Right ventricle myocardium superior (tissue), 1 donor: ENCODE measurements at regions not wholly inside any gene's neighbourhood (a gene's known extent, or its start where the extent isn't known, plus 50 kb on each side); places are given as distances from the start of the nearest gene placed in this dataset.
A peak's percentile ranks its signal among the peaks of the same experiment; 100 is the strongest.

Source experiments
- ATAC-seq: fragments of 200-7000 bp; cut with Tn5 transposase; one replicate; pipeline ENCODE4 v1.9.1; 2020; ENCODE audit warnings: mild to moderate bottlenecking; ENCODE audit not compliant: poor library complexity
- DNase-seq: peaks from one replicate; pipeline ENCODE4 v3.0.0-alpha.2; 2020
- intact Hi-C: fragments of 100-400 bp; cut with DNase I; formaldehyde crosslinking; loops from one replicate; pipeline ENCODE4 v1.11.2; 2022
- donor health status: DM: no; HTN: yes; CAD: no; lungs with severe emphysema.

- peak; percentile 4 for ATAC-seq
- no peak for DNase-seq
- intact Hi-C loops, result no loop called here
Observed at GRCh38 chr6:26205625-26206574, 118.7 kb downstream of the HFE start.

- intact Hi-C loops, result no loop called here
- ATAC-seq, result no peak
Observed at GRCh38 chr6:26206868-26207801, 119.9 kb downstream of the HFE start.

GRCh38 chr6:26211963-26212362 lies 124.7 kb downstream of the HFE start:
- no peak for ATAC-seq
- DNase-seq, result no peak
- intact Hi-C loops, result loop anchor here (5.0 kb wide), 1 partner anchor 170 kb away; a partner anchor contains a TSS

More at GRCh38 chr6:26206868-26207801, 119.9 kb downstream of the HFE start:
- DNase-seq, result no peak

DNA sequence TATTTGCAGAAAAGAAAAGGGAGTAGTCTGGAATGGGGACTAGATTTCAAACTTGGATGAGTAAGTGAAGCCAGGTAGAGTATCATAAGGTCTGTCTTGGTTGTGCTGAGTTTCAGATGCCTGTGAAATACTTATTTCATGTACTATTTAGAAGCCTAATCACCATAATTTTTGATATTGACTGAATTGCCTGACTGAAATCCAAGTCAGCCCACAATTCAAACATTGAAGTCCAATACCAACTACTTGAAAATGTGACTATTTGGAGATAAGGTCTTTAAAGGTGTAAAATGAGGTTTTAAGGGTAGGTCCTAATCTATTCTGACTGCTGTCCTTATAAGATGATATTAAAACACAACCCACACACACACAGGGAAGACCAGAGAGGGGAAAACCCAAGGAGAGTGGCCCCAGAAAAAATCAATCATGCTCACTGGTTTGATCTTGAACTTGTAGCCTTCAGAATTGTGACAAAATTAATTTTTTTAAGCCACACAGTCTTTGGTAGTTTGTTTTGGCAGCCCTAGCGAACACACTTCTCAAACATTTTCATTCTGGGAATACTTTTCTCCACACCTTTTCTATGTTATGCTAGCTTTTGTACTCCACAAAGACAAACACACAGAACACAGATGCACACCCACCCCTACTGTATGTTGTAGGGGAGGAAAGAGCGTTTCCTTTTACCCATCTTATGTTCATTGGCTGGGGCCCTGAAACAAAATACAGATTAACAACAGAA lies 126.3 kb downstream of the HFE start:
- intact Hi-C loops, result loop anchor here (5.0 kb wide), 1 partner anchor 171 kb away; a partner anchor contains a TSS
- ATAC-seq (no peak), DNase-seq (no peak)

- DNase-seq (no peak), ATAC-seq (no peak)
- intact Hi-C loops, result loop anchor here (5.0 kb wide), 1 partner anchor 173 kb away; a partner anchor contains a TSS
Observed at GRCh38 chr6:26214803-26215584, 127.8 kb downstream of the HFE start.

DNA sequence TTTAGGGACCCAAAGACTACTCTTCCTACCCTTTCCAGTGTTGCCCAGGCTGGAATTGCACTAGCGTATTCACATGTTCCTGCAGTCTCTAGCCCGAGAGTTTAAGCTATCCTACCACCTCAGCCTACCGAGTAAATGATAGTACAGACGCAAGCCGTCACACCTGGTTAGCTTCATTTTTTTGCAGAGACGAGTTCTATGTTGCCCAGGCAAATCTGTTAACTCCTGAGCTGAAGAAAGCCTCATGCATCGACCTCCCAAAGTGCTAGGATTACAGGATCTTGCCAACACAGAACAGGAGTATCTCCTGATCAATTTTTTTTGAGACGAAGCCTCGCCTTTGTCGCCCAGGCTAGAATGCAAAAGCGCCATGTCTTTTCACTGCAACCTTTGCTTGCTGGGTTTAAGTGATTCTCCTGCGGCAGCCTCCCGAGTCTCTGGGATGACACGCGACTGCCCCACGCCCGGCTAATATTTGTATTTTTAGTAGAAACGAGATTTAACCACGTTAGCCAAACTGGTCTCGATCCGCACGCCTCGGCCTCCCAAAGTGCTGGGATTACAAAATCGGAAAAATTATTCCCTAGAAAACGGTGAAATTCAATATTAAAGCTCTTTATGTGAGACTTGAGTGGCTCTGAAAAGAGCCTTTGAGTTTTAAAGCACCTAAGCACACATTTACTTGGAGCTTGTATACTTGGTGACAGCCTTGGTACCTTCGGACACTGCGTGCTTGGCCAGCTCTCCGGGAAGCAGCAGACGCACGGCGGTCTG lies 128.5 kb downstream of the HFE start:
- no peak for DNase-seq
- peak; percentile 53 for ATAC-seq
- intact Hi-C loops, result no loop called here

DNA sequence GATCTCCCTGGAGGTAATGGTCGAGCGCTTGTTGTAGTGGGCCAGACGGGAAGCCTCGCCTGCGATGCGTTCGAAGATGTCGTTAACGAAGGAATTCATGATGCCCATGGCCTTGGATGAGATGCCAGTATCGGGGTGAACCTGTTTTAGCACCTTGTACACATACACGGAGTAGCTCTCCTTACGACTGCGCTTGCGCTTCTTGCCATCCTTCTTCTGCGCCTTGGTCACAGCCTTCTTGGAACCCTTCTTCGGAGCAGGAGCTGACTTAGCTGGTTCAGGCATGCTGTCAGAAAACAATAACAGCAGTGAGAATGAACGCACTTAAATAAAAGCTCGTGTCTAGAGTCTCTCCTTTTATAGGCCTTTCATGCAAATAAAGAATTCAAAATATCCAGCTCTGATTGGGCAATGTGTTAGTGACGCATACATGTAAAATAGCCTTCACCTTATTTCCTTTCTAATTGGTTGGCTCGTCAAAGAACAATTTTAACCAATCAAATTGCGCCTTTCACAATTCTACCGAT lies 129.2 kb downstream of the HFE start:
- intact Hi-C loops, result no loop called here
- DNase-seq (peak; percentile 66), ATAC-seq (peak; percentile 92)

DNA sequence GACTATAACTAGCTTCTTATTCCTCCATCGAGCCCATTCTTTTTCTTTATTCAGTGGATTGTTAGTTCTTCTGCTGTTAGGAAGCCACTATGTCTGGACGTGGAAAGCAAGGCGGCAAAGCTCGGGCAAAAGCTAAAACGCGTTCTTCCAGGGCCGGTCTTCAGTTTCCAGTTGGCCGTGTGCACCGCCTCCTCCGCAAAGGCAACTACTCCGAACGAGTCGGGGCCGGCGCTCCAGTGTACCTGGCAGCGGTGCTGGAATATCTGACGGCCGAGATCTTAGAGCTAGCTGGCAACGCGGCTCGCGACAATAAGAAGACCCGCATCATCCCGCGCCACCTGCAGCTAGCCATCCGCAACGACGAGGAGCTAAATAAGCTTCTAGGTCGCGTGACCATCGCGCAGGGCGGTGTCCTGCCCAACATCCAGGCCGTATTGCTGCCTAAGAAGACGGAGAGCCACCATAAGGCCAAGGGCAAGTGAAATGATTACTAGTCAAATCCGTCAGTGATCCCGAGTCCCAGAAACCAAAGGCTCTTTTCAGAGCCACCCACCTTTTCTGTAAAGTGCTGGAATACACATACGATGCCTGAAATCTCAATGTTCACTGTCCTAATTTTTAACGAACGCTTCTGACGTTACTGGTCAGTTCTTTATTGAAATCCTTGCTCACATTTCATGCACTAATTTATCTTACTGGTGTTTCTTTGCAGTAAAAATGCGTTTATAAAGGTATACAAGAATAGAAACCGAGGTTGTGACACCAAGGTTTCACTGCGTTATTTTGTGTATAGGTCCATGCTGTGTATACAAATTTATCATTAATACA lies 129.9 kb downstream of the HFE start:
- ATAC-seq, result peak; percentile 83
- DNase-seq, result peak; percentile 88
- intact Hi-C loops, result no loop called here

GRCh38 chr6:26217714-26218075 lies 130.5 kb downstream of the HFE start:
- ATAC-seq, result no peak
- intact Hi-C loops, result no loop called here
- DNase-seq, result no peak

DNA sequence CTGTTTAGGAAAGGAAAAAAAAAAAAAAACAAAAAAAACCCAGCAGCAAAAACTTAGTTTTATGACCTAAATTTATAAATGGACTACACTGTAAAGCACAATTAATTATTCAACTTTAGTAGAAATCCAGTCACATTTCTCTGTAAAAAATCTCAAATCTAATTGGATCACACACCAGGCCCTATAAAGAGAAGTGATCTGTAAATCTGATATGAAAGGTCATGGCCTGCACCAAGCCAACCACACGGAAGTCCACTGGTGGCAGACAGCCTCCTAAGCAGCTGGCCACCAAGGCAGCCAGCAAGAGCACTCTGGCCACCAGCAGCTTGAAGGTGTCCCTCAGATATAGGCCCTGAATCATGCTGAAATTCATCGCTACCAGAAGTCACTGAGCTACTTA lies 131.6 kb downstream of the HFE start:
- ATAC-seq (no peak), DNase-seq (no peak)
- intact Hi-C loops, result no loop called here

DNA sequence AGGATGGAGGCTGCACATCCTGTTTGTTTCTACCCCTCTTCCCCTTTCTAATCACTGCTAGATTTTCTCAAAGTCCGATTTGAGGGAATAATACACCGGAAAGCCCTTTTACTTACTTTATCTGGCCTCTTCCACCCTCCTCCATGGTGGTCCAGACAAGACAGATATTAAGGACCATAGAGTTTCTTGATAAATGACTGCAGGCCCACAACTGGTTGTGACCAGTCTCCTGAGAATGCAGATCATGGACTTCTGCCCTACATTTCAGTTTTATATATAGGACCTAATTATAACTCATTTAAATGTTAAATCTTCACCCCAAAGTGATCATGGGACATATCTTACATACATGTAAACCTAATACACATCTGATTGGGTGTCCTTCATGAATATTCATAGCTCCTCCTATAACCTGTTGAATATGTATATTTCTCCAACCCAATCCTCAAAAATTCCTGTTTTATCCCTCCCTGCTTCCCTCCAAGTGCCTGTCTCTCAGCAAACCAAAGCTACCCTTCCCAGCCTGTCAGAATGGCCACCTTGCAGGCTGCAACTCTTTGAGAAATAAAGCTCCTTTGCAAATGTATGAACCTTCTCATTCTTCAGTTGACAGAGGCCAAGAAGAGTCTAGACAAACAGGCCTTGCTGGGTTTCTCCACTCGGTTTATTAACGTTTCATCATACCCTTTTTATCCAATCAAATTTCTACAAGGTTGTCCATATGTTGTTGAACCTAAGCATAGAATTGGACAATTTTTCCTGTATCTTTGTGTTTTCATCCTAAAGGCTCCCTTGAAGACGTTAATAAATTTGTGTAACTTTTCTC lies 133.1 kb downstream of the HFE start:
- ATAC-seq, result no peak
- no peak for DNase-seq
- intact Hi-C loops, result no loop called here

- intact Hi-C loops, result no loop called here
- no peak for ATAC-seq
- no peak for DNase-seq
Observed at GRCh38 chr6:26221186-26221585, 134.0 kb downstream of the HFE start.

DNA sequence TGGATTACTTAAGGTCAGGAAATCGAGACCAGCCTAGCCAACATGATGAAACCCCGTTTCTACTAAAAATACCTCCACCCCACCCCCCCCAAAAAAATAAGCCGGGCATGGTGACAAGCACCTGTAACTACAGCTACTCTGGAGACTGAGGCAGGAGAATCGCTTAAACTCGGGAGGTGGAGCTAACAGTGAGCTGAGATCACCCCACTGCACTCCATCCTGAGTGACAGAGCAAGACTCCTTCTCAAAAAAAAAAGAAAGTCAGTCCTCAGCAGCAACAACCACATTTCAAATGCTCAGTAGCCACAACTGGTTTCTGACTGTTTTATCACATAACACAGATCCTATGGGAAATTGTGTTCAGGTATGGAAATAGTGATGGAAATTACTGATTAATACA lies 135.3 kb downstream of the HFE start:
- ATAC-seq, result no peak
- no peak for DNase-seq
- intact Hi-C loops, result no loop called here

GRCh38 chr6:26223228-26223627 lies 136.0 kb downstream of the HFE start:
- DNase-seq (no peak), ATAC-seq (no peak)
- intact Hi-C loops, result no loop called here
